UCSD-AML1 (cell line): ENCODE measurements at regions not wholly inside any gene's neighbourhood (a gene's known extent, or its start where the extent isn't known, plus 50 kb on each side); places are given as distances from the start of the nearest gene placed in this dataset.

Source experiments
- DNase-seq: peaks from one replicate; lab custom pipeline; 2025; ENCODE audit not compliant: unreplicated experiment; lab: John Stamatoyannopoulos, UW

DNA sequence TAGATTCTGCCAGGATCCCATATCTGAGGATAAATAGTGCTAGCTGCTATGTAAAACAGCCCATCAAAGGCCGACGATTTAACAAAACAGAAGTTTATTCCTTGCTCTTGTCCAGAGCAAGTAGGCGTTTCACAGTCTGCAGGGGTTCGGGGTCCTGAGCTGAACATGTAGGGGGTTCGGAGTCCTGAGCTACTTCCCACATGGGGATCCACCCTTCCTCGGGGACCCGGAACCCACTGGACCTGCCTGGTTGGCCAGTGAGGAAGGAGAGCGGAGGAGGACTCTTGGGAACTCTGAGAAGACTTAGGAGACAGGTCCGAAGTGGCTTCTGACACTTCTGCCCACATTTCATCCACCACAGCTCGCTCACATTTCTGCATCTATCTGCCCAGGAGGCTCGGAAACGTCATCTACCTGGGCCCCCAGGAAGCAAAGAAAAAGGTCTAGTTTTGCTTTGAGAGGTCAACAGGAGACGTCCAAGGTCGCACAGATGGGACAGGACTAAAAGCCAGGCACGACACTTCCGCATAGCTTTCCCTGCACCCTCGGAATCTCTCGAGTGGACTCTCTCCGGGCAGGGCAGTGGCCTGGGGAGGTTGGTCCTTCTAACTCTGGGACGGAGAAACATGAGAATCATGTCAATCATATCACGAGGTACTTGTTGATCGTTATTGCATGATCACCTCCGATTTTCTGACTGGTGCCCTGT, 86.4 kb downstream of the MICALL2 start:
- DNase-seq, result no peak

DNA sequence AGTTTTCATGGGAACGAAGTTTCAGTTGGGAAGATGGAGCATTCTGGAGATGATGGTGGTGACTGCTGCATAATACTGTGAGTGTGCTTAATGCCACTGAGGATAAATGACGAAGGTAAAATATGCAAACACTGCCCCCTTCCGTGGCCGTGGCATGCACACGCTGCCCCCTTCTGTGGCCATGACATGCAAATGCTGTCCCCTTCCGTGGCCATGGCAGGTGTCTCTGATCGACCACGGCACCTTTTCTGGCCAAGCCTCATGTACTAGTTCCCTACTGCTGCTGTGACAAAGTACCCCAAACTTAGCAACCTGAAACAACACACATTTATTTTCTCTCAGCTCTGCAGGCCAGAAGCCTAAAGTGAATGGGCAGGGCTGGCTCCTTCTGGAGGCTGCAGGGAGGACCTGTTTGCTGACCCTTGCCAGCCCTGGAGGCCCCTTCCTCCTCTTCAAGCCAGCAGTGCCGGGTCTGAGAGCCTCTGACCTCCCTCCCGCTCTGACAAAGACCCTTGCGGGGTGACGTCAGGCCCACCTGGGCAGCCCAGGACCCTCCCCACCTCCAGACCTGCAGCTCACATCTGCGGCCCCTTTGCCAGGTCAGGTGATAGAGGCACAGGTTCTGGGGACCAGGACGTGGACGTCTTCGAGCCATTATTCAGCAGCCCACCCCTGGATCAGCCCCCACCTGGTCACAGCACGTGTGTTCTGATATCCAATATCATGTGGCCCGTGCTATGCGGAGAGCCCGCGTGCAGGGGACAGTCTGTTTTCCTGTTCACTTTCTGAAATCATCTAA, 82.0 kb downstream of the MICALL2 start:
- peak; percentile 10 for DNase-seq

DNA sequence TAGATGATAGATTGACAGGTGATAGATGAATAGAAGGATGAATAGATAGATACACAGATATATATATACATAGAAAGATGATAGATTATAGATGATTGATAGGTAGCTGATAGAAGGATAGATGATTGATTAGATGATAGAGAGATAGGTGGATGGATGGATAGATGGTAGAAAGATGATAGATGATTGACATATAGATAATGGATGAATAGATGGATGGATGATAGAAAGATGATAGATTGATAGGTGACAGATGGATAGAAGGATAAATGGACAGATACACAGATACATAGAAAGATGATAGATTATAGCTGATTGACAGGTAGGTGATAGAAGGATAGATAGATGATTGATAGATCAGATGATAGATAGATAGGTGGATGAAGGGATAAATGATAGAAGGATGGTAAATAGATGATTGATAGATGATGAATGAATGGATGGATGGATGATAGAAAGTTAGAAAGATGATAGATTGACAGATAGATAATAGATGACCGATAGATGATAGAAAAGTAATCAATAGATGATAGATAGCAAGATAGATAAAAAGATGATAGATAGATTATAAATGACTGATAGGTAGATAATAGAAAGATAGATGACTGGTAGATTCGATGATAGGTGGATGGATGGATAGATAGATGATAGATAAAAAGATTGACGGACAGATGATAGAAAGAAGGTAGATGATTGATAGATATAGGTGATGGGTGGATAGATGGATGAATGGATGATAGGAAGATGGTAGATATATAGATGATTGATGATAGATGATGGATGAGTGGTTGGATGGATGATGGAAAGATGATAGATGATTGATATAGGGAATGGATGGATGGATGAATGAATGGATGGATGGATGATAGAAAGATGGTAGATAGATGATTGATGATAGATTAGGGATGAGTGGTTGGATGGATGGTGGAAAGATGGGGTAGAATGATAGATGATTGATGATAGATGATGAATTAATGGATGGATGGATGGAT, 80.4 kb downstream of the MICALL2 start:
- DNase-seq, result no peak

GRCh38 chr7:1380231-1380815, 78.9 kb downstream of the MICALL2 start:
- DNase-seq, result no peak

DNA sequence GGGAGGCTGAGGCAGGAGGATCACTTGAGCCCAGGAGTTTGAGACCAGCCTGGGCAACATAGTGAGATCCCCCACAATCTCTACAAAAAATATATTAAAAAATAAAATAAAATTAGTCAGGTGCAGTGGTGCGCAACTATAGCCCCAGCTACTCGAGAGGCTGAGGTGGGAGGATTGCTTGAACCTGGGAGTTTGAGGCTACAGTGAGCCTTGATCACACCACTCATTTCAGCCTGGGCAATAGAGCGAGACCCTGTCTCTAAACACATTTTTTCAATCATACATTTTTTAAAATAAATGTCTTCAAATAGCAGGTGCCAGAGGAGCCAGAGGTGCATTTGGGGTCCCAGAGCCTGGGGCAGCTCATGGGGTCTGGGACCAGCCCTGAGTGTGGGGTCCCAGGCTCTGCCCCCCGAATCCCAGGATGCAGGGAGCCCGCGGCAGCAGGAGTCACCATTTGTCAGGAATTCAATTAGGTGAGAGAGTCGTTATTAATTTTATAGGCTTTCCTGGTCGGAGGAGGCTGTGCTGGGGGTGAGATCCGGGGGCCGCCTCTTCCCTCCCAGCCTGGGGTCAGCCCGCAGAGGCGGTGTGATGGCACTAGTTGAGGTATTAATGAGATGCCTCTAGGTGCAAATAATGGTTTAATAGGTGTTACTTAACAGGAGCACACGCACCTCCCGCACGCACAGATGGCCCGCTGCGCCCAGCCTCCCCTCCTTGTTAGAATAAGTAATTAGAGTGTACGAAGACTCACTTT, 78.3 kb downstream of the MICALL2 start:
- DNase-seq, result no peak

DNA sequence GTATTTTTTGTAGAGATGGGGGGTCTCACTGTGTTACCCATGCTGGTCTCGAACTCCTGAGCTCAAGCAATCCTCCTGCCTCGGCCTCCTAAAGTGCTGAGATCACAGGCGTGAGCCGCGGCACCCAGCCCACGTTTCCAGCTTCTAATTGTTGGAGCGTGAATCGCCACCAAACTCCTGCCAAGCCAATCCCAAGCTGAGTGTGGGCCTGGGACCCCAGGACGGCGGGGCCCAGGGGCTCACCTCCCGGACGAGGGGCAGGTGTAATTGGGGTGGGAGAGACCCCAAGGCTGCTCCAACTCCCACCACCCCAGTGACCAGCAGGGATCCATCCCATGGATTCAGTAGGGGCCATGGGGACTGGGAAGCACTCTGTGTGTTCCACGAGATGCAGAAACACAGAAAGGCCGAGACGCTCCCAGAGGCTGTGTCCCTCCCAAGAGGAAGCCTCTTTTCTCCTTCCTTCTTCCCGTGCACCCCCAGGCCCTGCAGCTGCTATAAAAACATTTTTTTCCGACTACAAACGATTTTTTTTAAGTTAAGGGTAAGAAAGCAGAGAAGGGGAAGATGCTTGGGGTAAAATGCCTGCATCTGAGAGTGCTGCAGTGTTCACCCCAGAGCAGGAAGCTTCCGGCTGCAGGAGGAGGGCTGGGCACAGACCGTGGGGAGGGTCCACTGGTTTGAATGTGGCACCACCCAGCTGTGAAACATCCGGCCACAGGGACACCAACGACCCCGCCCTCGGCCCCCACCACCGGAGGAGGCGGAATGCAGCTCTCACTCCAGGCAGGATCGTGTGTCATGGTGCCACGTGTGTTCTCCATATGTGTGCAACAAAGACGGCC, 76.5 kb downstream of the MICALL2 start:
- DNase-seq, result no peak

DNA sequence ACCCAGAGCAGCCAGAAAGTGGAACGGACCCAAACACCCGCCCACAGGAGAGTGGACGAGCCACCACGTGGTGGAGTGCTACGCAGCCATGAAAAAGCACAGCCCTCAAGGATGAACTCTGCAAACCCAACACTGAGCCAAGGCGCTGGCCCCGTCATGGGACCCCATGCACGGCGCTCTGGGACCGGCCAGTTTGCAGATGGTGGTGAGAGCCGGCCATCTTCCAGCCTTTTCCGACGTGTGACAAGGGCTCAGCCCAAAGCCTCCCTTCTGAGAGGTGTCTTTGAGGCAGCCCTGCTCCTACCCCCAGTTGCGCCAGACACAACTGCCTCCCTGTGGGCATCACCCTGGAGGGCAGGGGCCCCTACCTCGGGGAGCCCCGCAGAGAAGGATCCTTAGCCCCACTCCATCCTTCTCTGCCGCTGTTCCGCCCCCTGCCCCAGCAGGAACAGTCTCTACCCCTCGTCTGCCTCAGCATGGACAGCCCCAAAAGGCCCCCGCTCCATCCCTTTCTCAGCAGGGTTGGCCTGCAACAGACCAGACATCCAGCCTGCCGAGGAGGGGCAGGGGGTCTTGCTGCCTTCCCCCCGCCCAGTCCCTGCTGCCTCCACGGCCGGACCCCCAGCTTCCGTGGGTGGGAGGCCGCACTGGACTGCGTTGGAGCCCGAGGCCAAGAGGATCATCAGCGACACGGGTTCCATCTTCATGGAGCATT, 75.7 kb downstream of the MICALL2 start:
- no peak for DNase-seq

DNA sequence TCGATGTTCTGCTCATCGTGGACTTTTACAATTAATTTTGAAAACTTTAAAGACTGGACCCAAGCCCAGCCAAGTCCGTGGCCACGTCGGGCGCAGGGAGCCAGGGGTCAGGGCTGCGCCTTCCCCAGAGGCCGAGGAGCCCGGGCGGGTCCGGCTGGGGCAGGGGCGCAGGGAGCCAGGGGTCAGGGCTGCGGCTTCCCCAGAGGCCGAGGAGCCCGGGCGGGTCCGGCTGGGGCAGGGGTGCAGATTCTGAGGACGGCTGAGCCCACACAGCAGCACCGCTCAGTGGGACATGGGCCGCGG, 75.2 kb downstream of the MICALL2 start:
- DNase-seq, result no peak
